ENCODE measurements at regions not wholly inside any gene's neighbourhood (a gene's known extent, or its start where the extent isn't known, plus 50 kb on each side); places are given as distances from the start of the nearest gene placed in this dataset.

DNA sequence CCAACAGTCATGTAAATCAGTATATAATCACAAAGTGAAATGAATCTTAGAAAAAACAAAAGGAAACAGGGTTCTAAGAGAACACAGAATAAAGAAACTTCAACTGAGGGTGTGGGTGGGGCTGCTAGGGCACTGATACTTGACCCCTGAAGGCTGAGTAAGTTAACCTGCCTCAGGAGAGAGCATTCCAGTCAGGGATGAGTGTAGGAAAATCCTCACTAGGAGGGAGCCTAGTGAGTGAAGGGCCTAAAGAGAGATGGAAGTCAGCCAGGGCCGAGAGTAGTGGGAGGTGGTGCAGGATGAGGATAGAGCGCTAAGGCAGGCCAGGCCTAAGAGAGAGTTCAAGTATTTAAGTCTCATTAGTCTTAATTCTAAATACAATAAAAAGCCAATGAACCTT is 342.6 kb downstream of the SATB2 start:
- TF ChIP-seq, protein P1, sequence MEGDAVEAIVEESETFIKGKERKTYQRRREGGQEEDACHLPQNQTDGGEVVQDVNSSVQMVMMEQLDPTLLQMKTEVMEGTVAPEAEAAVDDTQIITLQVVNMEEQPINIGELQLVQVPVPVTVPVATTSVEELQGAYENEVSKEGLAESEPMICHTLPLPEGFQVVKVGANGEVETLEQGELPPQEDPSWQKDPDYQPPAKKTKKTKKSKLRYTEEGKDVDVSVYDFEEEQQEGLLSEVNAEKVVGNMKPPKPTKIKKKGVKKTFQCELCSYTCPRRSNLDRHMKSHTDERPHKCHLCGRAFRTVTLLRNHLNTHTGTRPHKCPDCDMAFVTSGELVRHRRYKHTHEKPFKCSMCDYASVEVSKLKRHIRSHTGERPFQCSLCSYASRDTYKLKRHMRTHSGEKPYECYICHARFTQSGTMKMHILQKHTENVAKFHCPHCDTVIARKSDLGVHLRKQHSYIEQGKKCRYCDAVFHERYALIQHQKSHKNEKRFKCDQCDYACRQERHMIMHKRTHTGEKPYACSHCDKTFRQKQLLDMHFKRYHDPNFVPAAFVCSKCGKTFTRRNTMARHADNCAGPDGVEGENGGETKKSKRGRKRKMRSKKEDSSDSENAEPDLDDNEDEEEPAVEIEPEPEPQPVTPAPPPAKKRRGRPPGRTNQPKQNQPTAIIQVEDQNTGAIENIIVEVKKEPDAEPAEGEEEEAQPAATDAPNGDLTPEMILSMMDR (conservative IDR thresholded peaks at IDR 0.05; ENCODE audit: low read depth, low read length) = no peak
- TF ChIP-seq EZH2 (IDR thresholded peaks at IDR 0.05; ENCODE audit: low read length, unreplicated experiment) = no peak

All from PC-3 (cell line).